Lower leg skin (tissue), 4 donors: ENCODE measurements at regions not wholly inside any gene's neighbourhood (a gene's known extent, or its start where the extent isn't known, plus 50 kb on each side); places are given as distances from the start of the nearest gene placed in this dataset.

Source experiments
- DNase-seq, 2 donors: peaks; one replicate each; pipeline ENCODE4 v3.0.0-alpha.2; 2019; ENCODE audit warnings: low spot score in 2 of 2
- H3K4me3 ChIP-seq: fragments of 200-600 bp; sonication (generic); 2 replicates; pipeline ENCODE4 v1.5.1; 2017; ENCODE audit warnings: mild to moderate bottlenecking, low read depth; ENCODE audit not compliant: poor library complexity, severe bottlenecking
- POLR2A ChIP-seq, 2 donors: fragments of 450-650 bp; IDR thresholded peaks; one replicate each; pipeline ENCODE4 v1.6.1; 2016 to 2017; ENCODE audit warnings: antibody characterized with exemption in 2 of 2, mild to moderate bottlenecking in 1 of 2, moderate library complexity in 1 of 2
- WGBS, 2 donors: methylation state at CpG; one replicate each; pipeline ENCODE4 v1.1.5; 2018; 5-methylcytosine and 5-hydroxymethylcytosine counted together
- intact Hi-C: fragments of 100-400 bp; cut with DNase I; formaldehyde crosslinking; loops from one replicate; pipeline ENCODE4 v1.15.0; 2023; ENCODE audit warnings: low total_unique reads
- TF ChIP-seq, protein P1 (sequence below), 3 donors: fragments of 450-650 bp; IDR thresholded peaks; one replicate each; pipeline ENCODE4 v1.5.1; 2016; ENCODE audit warnings: antibody characterized with exemption in 3 of 3, mild to moderate bottlenecking in 3 of 3, moderate library complexity in 2 of 3

DNA sequence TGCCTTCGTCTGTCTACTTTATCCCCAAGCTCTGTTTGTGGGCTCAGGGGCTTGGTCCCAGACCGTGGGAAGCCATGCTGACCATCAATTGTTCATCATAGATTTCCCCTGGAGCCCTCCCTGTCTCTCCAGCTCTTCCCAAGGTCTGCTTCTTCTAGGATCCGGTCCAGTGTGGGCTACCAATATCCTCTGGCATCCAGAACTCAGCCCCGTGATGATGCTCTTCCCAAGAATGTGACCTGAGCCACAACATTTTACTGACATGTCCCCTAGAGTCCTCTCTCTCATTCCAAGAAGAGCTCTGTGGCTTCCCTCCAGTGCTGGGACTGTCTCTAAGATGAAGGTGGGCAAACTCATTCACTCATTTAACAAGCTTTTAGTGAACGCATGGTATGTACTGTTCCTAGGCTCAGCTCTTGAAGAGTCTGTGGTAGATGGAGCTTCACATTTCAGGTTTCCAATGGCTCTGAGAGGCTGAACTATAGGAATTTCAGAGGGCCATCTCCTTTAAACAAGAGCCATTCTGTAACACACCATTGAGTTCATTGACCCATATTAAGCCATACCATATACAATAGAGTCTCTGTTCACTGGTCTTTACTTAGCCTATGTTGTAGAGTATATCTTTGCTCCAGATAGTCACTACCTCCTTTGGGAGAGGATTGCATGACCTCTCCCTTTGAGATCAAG is 142.0 kb upstream of the APCDD1 start:
- no peak for DNase-seq
- no peak overlapping the region for H3K4me3 ChIP-seq
- 71 to 85% methylated on average over 5 of the region's 5 CpGs for WGBS, 2 donors
- intact Hi-C loops = no loop called here
- TF ChIP-seq POLR2A (IDR thresholded peaks at IDR 0.05) = no peak
- TF ChIP-seq, protein P1, sequence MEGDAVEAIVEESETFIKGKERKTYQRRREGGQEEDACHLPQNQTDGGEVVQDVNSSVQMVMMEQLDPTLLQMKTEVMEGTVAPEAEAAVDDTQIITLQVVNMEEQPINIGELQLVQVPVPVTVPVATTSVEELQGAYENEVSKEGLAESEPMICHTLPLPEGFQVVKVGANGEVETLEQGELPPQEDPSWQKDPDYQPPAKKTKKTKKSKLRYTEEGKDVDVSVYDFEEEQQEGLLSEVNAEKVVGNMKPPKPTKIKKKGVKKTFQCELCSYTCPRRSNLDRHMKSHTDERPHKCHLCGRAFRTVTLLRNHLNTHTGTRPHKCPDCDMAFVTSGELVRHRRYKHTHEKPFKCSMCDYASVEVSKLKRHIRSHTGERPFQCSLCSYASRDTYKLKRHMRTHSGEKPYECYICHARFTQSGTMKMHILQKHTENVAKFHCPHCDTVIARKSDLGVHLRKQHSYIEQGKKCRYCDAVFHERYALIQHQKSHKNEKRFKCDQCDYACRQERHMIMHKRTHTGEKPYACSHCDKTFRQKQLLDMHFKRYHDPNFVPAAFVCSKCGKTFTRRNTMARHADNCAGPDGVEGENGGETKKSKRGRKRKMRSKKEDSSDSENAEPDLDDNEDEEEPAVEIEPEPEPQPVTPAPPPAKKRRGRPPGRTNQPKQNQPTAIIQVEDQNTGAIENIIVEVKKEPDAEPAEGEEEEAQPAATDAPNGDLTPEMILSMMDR (IDR thresholded peaks at IDR 0.05) = no peak

DNA sequence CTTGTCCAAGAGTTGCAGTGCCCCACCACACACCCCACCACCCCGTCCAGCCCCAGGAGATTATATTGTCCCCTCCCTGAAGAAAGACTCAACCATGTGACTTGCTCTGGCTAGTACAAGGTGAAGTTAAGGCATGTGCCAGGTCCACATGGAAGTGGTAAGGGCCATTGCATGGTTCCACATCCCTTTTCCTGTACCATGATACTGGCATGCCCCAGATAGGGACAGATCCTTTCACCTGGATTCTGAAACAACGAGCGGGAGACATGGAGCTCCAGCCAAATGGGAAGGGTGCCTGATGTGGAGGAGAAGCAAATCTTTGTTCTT is 141.5 kb upstream of the APCDD1 start:
- no peak for TF ChIP-seq POLR2A (IDR thresholded peaks at IDR 0.05)
- 88 to 94% methylated on average over 3 of the region's 3 CpGs for WGBS, 2 donors
- DNase-seq = peak in 1 of 2 donors; percentile 65
- intact Hi-C loops = no loop called here
- H3K4me3 ChIP-seq = no peak overlapping the region

DNA sequence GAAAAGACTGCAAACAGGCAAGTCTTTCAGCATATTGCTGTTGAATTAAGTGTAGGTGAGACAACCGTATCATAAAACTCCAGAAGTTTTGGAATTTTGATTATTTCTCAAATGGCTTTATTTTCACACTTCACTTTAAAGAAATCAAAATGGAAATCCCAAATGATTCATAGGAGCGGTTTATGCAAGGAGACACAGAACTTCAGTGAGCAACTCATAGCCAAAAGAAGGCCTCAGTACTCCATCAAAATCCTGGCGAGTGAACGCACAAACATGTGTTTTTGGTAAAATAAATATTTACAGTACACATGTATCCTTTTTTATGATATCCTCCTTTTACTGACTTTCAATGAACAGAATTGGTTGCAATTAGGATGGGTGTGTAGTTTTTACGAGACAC is 140.4 kb upstream of the APCDD1 start:
- 73 to 78% methylated on average over 5 of the region's 5 CpGs for WGBS, 2 donors
- intact Hi-C loops = no loop called here
- no peak overlapping the region for H3K4me3 ChIP-seq
- DNase-seq = no peak
- TF ChIP-seq, protein P1 (IDR thresholded peaks at IDR 0.05) = no peak
- TF ChIP-seq POLR2A (IDR thresholded peaks at IDR 0.05) = no peak

DNA sequence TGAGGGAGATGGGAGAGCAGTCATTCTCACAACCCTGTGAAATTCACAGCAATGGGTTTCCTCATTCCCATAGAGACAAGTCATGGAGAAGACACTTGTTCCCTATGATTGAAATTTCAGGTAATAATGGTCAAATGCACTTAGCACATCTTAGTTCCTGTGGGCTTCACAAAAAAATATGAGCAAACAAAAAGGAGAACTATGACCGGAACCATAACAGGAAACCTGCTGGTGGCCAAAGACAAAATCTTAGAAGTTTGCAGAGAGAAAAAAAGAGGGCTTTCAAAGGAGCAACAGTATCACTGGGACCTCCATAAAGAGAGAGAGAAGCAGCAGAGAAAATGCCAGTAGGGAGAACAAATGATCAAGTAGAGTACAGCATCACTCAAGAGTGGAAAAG is 138.9 kb upstream of the APCDD1 start:
- no peak overlapping the region for H3K4me3 ChIP-seq
- WGBS, 2 donors = 88 to 92% methylated on average over 1 of the region's 1 CpG
- no peak for DNase-seq
- intact Hi-C loops = no loop called here
- TF ChIP-seq, protein P1 (IDR thresholded peaks at IDR 0.05) = no peak
- no peak for TF ChIP-seq POLR2A (IDR thresholded peaks at IDR 0.05)

DNA sequence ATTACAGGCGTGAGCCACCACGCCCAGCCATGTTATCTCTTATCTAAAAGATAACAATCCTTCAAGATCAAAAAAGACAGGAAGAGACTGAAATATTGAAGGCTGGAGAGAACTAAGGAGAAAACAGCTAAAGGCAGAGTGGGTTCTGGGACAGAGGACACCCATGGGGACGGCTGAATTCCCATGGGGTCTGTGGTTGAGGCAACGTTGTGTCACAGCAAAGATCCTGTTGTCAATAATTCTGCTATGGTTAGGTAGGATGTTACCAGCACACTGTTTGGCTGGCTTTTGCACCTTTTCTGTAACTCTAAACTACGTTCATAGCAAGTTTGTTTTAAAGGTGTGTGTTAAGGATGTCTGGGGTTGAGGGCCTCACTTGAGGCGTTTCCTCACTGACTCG is 137.7 kb upstream of the APCDD1 start:
- H3K4me3 ChIP-seq = no peak overlapping the region
- intact Hi-C loops = no loop called here
- no peak for DNase-seq
- TF ChIP-seq, protein P1 (IDR thresholded peaks at IDR 0.05) = no peak
- no peak for TF ChIP-seq POLR2A (IDR thresholded peaks at IDR 0.05)
- WGBS, 2 donors = 84 to 88% methylated on average over 7 of the region's 7 CpGs

DNA sequence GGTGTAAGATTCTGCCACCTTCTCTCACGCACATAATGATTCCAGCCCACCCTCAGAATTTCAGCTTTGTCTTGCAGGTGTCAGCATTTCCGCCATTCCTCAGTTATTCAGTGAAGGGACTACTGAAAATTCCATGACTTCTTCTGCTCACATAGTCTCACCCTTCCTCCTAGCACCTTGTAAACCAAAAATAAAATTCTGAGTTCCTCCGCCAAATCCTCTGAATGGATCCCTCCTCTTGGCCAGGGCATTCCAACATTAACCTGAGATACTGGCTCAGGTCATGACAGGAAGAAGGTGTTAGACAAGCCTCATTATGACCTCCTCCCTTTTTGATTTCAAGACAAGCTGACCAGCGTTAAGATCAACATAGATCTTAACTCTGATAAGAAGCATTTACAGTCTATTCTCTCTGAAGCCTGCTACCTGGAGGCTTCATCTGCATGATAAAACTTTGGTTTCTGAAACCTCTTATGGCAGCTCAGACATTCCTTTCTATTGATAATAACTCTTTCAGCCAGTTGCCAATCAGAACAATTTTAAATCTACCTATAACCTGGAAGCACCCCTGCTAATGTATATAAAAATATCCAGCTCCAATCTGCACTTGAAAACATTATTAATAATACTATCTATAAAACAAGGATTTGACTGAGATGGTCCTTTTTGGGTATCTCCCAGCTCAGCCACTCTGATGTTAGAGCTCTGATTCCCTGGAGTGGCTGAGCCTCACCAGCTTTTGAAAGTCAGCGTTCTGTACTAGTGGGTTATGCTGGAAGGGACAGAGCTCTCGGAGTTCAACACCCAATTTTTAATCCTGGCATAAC is 136.4 kb upstream of the APCDD1 start:
- DNase-seq = no peak
- 73 to 79% methylated on average over 6 of the region's 6 CpGs for WGBS, 2 donors

More for the DNA sequence above, 136.4 kb upstream of the APCDD1 start:
- H3K4me3 ChIP-seq = no peak overlapping the region
- TF ChIP-seq POLR2A (IDR thresholded peaks at IDR 0.05) = no peak
- TF ChIP-seq, protein P1 (IDR thresholded peaks at IDR 0.05) = no peak
- intact Hi-C loops = no loop called here
